ENCODE measurements at regions not wholly inside any gene's neighbourhood (a gene's known extent, or its start where the extent isn't known, plus 50 kb on each side); places are given as distances from the start of the nearest gene placed in this dataset.

DNA sequence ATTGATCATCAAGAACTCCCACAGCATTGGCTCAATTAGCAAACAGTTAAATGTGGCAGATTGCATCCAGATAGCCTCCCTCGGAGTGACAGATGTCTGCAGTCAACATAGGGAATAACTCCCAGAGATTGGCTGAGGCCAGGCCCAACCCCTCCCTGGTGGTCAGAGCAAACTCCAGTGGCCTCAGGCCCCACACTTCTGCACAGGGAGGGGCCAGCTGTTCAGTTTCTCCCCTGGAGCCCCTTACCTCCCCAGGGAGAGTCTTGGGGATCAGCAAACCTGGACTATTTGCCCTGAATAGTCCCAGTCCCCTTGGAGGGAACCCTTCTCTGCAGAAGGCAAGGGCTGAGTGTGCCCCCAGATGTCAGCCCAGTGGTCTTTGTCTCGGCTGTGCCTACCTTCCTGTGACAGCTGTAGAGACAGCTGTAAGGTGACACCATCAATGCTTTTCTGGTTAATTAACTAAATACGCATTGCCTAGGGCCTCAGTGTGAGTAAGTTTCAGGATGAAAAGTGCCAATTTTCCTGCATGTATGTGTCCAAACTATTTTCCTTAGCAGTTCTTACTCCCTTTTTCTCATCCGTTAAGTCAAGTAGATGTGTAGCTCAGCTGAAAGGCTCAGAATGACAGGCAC is 102.7 kb upstream of the UQCRFS1 start:
- Histone ChIP-seq H3K36me3 (no peaks in the 10 kb centered on the region), H3K27ac (no peak overlapping the region), H3K4me3 (no peak overlapping the region), H3K9me3 (peaks cover 0 to 8% (median 0%) of the 10 kb centered on the region in 3 donors), H3K27me3 (peaks cover 67% of the 10 kb centered on the region), H3K4me1 (no peaks in the 10 kb centered on the region)
- WGBS, 2 donors (ENCODE audit: low coverage in 1 of 2), result 41 to 50% methylated on average over 1 to 2 of the region's 4 CpGs
- ATAC-seq, result no peak
- TF ChIP-seq POLR2A (IDR thresholded peaks at IDR 0.05), result no peak
- TF ChIP-seq EP300 (IDR thresholded peaks at IDR 0.05), result no peak
- no peak for TF ChIP-seq POLR2AphosphoS5 (IDR thresholded peaks at IDR 0.05)
- TF ChIP-seq, protein P1, sequence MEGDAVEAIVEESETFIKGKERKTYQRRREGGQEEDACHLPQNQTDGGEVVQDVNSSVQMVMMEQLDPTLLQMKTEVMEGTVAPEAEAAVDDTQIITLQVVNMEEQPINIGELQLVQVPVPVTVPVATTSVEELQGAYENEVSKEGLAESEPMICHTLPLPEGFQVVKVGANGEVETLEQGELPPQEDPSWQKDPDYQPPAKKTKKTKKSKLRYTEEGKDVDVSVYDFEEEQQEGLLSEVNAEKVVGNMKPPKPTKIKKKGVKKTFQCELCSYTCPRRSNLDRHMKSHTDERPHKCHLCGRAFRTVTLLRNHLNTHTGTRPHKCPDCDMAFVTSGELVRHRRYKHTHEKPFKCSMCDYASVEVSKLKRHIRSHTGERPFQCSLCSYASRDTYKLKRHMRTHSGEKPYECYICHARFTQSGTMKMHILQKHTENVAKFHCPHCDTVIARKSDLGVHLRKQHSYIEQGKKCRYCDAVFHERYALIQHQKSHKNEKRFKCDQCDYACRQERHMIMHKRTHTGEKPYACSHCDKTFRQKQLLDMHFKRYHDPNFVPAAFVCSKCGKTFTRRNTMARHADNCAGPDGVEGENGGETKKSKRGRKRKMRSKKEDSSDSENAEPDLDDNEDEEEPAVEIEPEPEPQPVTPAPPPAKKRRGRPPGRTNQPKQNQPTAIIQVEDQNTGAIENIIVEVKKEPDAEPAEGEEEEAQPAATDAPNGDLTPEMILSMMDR (IDR thresholded peaks at IDR 0.05), result no peak

DNA sequence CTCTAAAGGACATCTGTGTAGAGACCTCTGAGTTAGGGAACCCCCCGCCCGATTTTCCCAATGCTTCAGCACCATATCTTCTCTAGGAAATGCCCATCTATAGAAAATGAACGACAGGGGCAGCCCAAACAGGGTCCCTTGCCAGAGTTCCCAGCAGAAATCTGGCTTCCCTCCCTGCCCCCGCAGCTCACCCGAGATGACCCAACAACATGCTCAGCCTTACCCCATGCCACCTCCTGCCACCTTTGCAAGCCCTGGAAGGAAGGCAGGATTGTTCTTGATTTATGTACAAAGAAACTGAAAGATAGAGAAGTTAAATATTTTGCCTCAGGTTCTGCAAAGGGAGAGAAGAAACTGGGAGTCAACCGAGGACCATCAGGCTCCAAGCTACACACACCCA is 105.6 kb upstream of the UQCRFS1 start:
- Histone ChIP-seq H3K36me3 (no peaks in the 10 kb centered on the region), H3K4me3 (no peak overlapping the region), H3K4me1 (no peaks in the 10 kb centered on the region), H3K27me3 (peaks cover 55% of the 10 kb centered on the region), H3K9me3 (peaks cover 0 to 8% (median 0%) of the 10 kb centered on the region in 3 donors), H3K27ac (no peak overlapping the region)
- TF ChIP-seq POLR2A (IDR thresholded peaks at IDR 0.05), result no peak
- TF ChIP-seq, protein P1 (IDR thresholded peaks at IDR 0.05), result no peak
- TF ChIP-seq POLR2AphosphoS5 (IDR thresholded peaks at IDR 0.05), result no peak
- no peak for TF ChIP-seq EP300 (IDR thresholded peaks at IDR 0.05)
- 74 to 86% methylated on average over 2 to 5 of the region's 6 CpGs for WGBS, 2 donors (ENCODE audit: low coverage in 1 of 2)
- no peak for ATAC-seq

DNA sequence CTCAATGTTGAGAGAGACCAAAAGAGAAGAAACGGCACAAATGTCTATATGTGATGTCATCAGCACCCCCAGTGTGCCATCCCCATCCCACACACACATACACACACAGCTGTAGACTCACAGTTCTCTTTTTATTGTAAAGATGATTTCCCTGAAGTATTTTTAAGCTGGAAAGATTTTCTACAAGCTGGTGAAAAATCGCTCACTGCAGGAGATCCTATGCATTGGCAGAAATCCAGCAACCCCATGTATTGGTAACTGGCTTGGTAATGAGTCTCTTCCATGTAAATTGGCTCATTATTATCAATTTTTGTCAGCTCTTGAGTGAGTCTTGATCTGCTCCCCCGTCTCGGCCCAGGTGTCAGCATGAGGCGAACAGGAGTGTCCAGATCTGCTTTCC is 107.1 kb upstream of the UQCRFS1 start:
- H3K36me3 ChIP-seq, result no peaks in the 10 kb centered on the region
- no peak overlapping the region for H3K27ac ChIP-seq
- peaks cover 0 to 8% (median 0%) of the 10 kb centered on the region in 3 donors for H3K9me3 ChIP-seq
- 47 to 60% methylated on average over 2 of the region's 5 CpGs for WGBS, 2 donors (ENCODE audit: low coverage in 1 of 2)
- no peak for ATAC-seq
- no peaks in the 10 kb centered on the region for H3K4me1 ChIP-seq
- TF ChIP-seq POLR2A (IDR thresholded peaks at IDR 0.05) (no peak), POLR2AphosphoS5 (IDR thresholded peaks at IDR 0.05) (no peak)
- peaks cover 56% of the 10 kb centered on the region for H3K27me3 ChIP-seq
- no peak overlapping the region for H3K4me3 ChIP-seq

DNA sequence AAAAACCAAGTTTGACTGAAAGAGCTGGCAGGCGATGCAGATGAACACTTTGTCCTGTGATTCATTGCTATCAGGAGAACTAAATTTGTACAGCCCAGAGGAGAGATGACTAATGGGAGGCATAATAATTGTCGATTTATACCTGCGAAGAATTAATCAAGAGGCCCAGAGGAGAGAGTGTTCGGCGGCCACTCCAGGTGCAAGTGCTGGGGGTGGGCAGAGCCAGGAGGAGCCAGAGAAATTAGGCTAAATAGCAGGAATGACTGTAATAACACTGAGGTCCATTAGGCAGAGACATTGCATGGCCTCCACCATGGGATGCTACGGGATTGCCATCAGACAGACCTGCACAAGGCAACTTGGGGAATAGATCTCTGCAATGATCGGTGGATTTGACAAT is 107.7 kb upstream of the UQCRFS1 start:
- no peak overlapping the region for H3K4me3 ChIP-seq
- H3K9me3 ChIP-seq, result peaks cover 0 to 8% (median 0%) of the 10 kb centered on the region in 3 donors
- WGBS, 2 donors (ENCODE audit: low coverage in 1 of 2), result 58 to 83% methylated on average over 6 of the region's 7 CpGs
- TF ChIP-seq EP300 (IDR thresholded peaks at IDR 0.05) (no peak), POLR2A (IDR thresholded peaks at IDR 0.05) (no peak), POLR2AphosphoS5 (IDR thresholded peaks at IDR 0.05) (no peak)
- TF ChIP-seq, protein P1 (IDR thresholded peaks at IDR 0.05), result no peak
- H3K4me1 ChIP-seq, result no peaks in the 10 kb centered on the region
- H3K36me3 ChIP-seq, result no peaks in the 10 kb centered on the region
- no peak overlapping the region for H3K27ac ChIP-seq
- H3K27me3 ChIP-seq, result peaks cover 51% of the 10 kb centered on the region
- no peak for ATAC-seq

DNA sequence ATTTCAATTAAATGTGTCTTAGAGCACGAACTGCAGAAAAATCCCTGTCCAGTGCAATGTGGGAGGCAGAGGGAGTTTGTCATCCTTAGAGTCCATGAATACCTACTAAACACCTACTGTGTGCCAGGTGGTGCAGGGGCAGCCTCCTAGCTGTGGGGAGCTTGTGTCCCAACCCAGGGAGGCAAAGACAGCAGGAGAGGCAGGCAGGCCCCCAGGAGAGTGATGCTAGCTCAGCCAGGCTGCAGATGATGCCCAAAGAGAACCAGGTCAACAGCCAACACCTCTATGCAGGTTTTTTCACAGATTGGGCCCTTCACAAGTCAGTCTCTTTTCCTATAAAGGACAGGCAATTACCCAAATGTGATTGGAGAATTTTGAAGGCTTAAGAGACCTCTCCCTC is 108.2 kb upstream of the UQCRFS1 start:
- WGBS, 2 donors (ENCODE audit: low coverage in 1 of 2), result 50 to 67% methylated on average over 1 of the region's 1 CpG
- Histone ChIP-seq H3K27me3 (peaks cover 46% of the 10 kb centered on the region), H3K4me1 (no peaks in the 10 kb centered on the region), H3K36me3 (no peaks in the 10 kb centered on the region), H3K4me3 (no peak overlapping the region), H3K9me3 (peaks cover 0 to 7% (median 0%) of the 10 kb centered on the region in 3 donors), H3K27ac (no peak overlapping the region)
- TF ChIP-seq EP300 (IDR thresholded peaks at IDR 0.05) (no peak), POLR2A (IDR thresholded peaks at IDR 0.05) (no peak), POLR2AphosphoS5 (IDR thresholded peaks at IDR 0.05) (no peak)
- TF ChIP-seq, protein P1 (IDR thresholded peaks at IDR 0.05), result no peak
- ATAC-seq, result no peak
